ENCODE measurements at regions not wholly inside any gene's neighbourhood (a gene's known extent, or its start where the extent isn't known, plus 50 kb on each side); places are given as distances from the start of the nearest gene placed in this dataset.

- Histone ChIP-seq H3K9ac (ENCODE audit: low read depth in 1 of 2, low read length in 2 of 2) (no peak overlapping the region), H3K27me3 (ENCODE audit: control insufficient read depth in 4 of 4, insufficient read depth in 4 of 4, low read length in 3 of 4) (no peaks in the 10 kb centered on the region), H3K36me3 (ENCODE audit: control insufficient read depth in 4 of 4, insufficient read depth in 3 of 4, low read depth in 1 of 4, low read length in 3 of 4) (no peaks in the 10 kb centered on the region), H3K4me1 (ENCODE audit: control insufficient read depth in 4 of 4, insufficient read depth in 4 of 4, low read length in 3 of 4) (no peaks in the 10 kb centered on the region), H3K9me3 (ENCODE audit: control insufficient read depth in 4 of 4, low read length in 3 of 4) (no peaks in the 10 kb centered on the region), H3K27ac (ENCODE audit: low read depth in 1 of 2, low read length in 2 of 2) (no peak overlapping the region), H3K4me3 (ENCODE audit: low read depth in 1 of 3, low read length in 3 of 3) (no peak overlapping the region)
- TF ChIP-seq YY1 (IDR thresholded peaks at IDR 0.05) (no peak), RXRA (IDR thresholded peaks at IDR 0.05) (no peak), GABPA (IDR thresholded peaks at IDR 0.05 in 1 of 2, conservative IDR thresholded peaks at IDR 0.05 in 1 of 2) (no peak), JUND (IDR thresholded peaks at IDR 0.05) (no peak), ZBTB33 (IDR thresholded peaks at IDR 0.05) (no peak), FOXA1 (IDR thresholded peaks at IDR 0.05) (no peak), TAF1 (conservative IDR thresholded peaks at IDR 0.05) (no peak), SP1 (IDR thresholded peaks at IDR 0.05) (no peak), EGR1 (IDR thresholded peaks at IDR 0.05; ENCODE audit: low read depth in 2 of 2) (no peak), MAX (IDR thresholded peaks at IDR 0.05) (no peak), HNF4G (IDR thresholded peaks at IDR 0.05) (no peak), NR2F2 (IDR thresholded peaks at IDR 0.05) (no peak), FOXA2 (IDR thresholded peaks at IDR 0.05) (no peak), CTCF (IDR thresholded peaks at IDR 0.05; ENCODE audit: low read depth, low read length, missing input control) (no peak), HNF4A (conservative IDR thresholded peaks at IDR 0.05) (no peak), ATF3 (IDR thresholded peaks at IDR 0.05) (no peak)
- 94% methylated on average over 2 of the region's 2 CpGs for WGBS
- DNase-seq (ENCODE audit: low spot score): no peak
Measured at GRCh38 chr6:81237226-81237625, 515.3 kb downstream of the TENT5A start.

GRCh38 chr6:81235512-81235911 is 517.0 kb downstream of the TENT5A start:
- Histone ChIP-seq H3K27me3 (ENCODE audit: control insufficient read depth in 4 of 4, insufficient read depth in 4 of 4, low read length in 3 of 4) (no peaks in the 10 kb centered on the region), H3K9ac (ENCODE audit: low read depth in 1 of 2, low read length in 2 of 2) (no peak overlapping the region), H3K4me1 (ENCODE audit: control insufficient read depth in 4 of 4, insufficient read depth in 4 of 4, low read length in 3 of 4) (no peaks in the 10 kb centered on the region), H3K4me3 (ENCODE audit: low read depth in 1 of 3, low read length in 3 of 3) (no peak overlapping the region), H3K27ac (ENCODE audit: low read depth in 1 of 2, low read length in 2 of 2) (no peak overlapping the region), H3K36me3 (ENCODE audit: control insufficient read depth in 4 of 4, insufficient read depth in 3 of 4, low read depth in 1 of 4, low read length in 3 of 4) (no peaks in the 10 kb centered on the region), H3K9me3 (ENCODE audit: control insufficient read depth in 4 of 4, low read length in 3 of 4) (no peaks in the 10 kb centered on the region)
- TF ChIP-seq NR2F2 (IDR thresholded peaks at IDR 0.05): no peak
- no peak for TF ChIP-seq GABPA (IDR thresholded peaks at IDR 0.05 in 1 of 2, conservative IDR thresholded peaks at IDR 0.05 in 1 of 2)
- TF ChIP-seq ATF3 (IDR thresholded peaks at IDR 0.05): no peak
- TF ChIP-seq RXRA (IDR thresholded peaks at IDR 0.05): no peak
- TF ChIP-seq JUND (IDR thresholded peaks at IDR 0.05): no peak
- no peak for TF ChIP-seq FOXA1 (IDR thresholded peaks at IDR 0.05)
- no peak for TF ChIP-seq HNF4A (conservative IDR thresholded peaks at IDR 0.05)
- TF ChIP-seq CTCF (IDR thresholded peaks at IDR 0.05; ENCODE audit: low read depth, low read length, missing input control): no peak
- 75% methylated on average over 2 of the region's 2 CpGs for WGBS
- DNase-seq (ENCODE audit: low spot score): no peak
